SK-N-MC (cell line): ENCODE measurements at regions not wholly inside any gene's neighbourhood (a gene's known extent, or its start where the extent isn't known, plus 50 kb on each side); places are given as distances from the start of the nearest gene placed in this dataset.

Source experiments
- EZH2 ChIP-seq: fragments of 200-600 bp; sonication (generic); IDR thresholded peaks from one replicate; pipeline ENCODE4 v1.6.1; 2017; ENCODE audit warnings: antibody characterized with exemption
- POLR2AphosphoS5 ChIP-seq: IDR thresholded peaks from 2 replicates; pipeline ENCODE4 v1.6.1; 2012; ENCODE audit warnings: mild to moderate bottlenecking, low read depth, low read length, borderline replicate concordance

GRCh38 chr2:128564131-128564530 lies 245.5 kb upstream of the HS6ST1 start:
- TF ChIP-seq POLR2AphosphoS5 (no peak), EZH2 (no peak)
